Cerebellar nuclear complex (tissue), 1 donor: ENCODE measurements at regions not wholly inside any gene's neighbourhood (a gene's known extent, or its start where the extent isn't known, plus 50 kb on each side); places are given as distances from the start of the nearest gene placed in this dataset.

ENCODE experiments used
- DNase-seq, 2 experiments: peaks; one replicate each; lab custom pipeline; 2025; lab: John Stamatoyannopoulos, UW

DNA sequence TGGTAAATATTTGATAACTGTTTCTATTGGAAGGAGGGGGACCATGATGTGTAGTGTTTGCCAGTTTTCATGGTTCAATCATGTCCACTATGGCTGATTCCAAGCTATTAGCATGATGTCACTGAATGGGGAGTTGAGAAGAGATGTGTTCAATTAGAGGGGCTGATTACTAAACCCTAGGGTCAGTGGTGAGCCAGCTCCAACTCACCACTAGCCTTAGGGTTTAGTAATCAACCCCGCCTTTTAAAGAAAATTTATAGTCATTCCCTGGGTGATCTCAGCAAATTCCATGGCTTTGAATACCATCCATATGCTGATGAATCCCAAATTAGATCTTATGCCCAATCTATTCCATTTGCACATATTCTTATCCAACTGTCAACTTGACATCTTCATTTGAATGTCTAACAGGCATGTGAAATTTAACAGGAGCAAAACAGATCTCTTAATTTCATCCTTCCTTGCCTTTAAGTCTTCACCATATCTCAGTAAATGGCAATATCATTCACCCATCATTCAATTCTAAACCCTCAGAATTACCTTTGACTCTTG, 98.8 kb downstream of the GCNT1 start:
- DNase-seq: no peak

DNA sequence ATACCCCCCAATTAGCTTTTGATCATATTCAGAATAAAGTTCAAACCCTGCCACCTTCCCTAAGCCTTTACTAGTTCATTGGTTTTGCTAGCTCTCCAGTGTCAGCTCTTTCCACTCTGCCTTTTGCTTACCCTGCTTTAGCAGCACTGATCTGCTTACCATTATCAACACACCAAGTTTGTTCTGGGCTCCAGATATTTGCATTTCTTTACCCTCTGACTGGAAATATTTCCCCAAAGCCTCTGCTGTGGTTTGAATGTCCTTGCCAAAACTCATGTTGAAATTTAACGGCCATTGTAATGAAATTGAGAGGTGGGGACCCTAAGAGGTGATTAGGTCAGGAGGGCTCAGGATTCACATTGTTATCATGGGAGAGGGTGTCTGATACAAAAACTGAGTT, 99.5 kb downstream of the GCNT1 start:
- DNase-seq: no peak

DNA sequence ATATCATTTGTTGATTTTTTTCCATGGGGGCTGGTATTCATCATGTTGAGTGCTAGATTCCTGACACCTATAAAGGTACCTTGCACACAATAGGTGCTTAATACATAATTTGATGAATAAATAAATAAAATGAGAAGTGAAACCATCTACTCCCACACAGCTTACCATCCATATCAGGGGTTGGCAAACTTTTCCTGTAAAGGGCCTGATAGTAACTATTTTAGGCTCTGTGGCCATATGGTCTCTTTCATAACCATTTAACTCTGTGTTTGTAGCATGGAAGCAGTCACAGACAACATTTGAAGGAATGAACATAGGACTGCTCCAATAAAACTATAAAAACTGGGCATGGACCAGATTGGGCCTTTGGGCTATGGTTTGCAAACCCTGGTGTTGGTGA, 100.3 kb downstream of the GCNT1 start:
- peak in 1 of 2 experiments; percentile 24 for DNase-seq

DNA sequence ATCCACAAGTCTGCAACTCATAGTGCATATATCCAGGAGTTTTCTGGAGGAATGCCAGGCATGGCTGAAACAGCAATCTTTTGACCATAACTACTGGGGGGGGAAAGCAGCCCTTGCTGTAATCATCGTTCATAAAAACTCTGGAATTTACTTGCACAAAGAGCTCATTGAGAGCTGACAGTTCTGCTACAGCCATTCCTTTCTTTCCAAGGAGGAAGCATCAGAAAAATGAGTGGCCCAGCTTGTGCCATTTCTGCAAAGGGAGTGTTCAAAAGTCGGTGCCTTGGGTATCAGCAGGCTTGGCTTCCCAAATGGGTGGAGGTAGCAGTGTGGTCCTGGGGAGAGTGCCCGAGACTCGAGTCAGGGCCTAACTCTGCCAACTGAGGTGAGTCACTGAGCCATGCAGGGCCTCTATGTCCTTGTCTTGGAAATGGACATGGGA, 101.5 kb downstream of the GCNT1 start:
- DNase-seq: no peak

GRCh38 chr9:76561050-76561713, 102.2 kb downstream of the GCNT1 start:
- no peak for DNase-seq
